ENCODE measurements at regions not wholly inside any gene's neighbourhood (a gene's known extent, or its start where the extent isn't known, plus 50 kb on each side); places are given as distances from the start of the nearest gene placed in this dataset.
"Not testable (repeated sequence)": the region's sequence is repeated elsewhere in the genome, so short reads cannot be mapped to it uniquely, and the experiment has no call there.

GRCh38 chr10:64316416-64316815 lies 795.2 kb downstream of the REEP3 start:
- DNase-seq (ENCODE audit: low read depth): no peak

DNA sequence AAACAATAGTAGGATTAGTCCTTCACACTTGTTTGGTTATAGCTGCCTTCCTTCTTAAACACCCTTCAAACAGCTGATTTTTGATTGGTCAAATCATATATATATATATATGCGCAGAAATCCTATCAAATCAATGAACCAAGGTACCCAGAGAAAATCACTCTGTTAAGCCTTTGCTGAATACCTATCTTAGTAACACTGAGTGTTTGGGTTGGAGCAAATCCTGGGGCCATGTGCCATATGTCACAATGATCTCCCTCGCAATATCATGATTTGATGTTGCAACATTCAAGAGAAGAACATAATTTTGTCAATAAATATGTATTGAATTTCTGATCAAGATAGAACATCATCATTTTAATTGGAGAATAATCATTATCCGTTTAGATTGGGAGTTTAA lies 795.6 kb downstream of the REEP3 start:
- no peak for DNase-seq (ENCODE audit: low read depth)

DNA sequence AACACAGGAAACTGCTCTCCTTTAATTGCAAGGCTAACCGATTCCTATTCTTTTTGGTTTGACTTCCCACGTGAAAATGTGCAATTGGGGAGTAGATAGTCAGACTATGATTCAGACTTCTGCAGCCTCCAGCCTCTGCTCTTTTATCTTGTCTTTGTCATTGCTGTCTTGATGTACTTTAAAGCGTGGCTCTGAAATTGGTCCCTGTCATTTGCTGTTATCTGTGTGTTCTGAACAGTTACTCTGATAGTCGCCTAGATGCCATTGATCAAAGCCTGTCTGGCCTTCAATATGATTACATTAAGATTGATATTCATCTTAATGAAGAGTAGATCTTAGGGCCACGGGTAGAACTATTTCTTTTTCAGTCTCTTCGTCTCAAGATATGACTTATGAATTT lies 799.2 kb downstream of the REEP3 start:
- no peak for DNase-seq (ENCODE audit: low read depth)

DNA sequence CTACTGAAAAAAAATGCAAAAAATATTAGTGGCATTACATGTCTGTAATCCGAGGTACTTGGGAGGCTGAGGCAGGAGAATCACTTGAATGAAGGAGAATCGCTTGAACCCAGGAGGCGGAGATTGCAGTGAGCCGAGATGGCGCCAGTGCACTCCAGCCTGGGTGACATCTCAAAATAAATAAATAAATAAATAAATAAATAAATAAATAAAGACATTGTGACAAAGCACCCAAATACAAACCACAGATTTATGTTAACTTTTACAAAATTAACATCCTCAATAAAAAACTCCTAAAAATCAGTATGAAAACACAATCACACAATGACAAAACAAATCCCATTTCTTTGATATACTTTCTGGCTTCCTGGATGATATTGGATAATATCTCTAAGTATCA lies 808.3 kb downstream of the REEP3 start:
- DNase-seq (ENCODE audit: low read depth): no peak

DNA sequence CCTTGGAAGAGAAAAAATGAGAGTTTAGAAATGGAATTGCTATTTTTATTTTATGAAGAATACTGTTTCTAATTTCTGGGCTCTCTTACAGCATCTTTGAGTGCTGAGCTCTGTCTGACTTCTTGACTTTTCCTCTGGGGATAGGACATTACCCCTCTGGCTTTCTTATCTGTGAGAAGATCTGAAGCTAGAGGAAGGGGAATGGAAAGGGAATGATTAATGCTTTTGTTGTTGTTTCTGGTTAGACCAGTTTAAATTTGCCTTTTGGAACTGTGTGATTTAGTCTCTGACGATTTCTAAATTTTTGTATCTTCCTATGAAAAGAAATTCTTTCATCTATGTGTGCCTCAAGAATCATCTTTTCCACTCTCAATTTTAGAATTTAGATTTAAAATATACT lies 811.4 kb downstream of the REEP3 start:
- no peak for DNase-seq (ENCODE audit: low read depth)

GRCh38 chr10:64334084-64334483 lies 812.9 kb downstream of the REEP3 start:
- DNase-seq (ENCODE audit: low read depth): no peak

GRCh38 chr10:64344211-64344610 lies 823.0 kb downstream of the REEP3 start:
- no peak for DNase-seq (ENCODE audit: low read depth)

GRCh38 chr10:64345856-64346255 lies 824.7 kb downstream of the REEP3 start:
- no peak for DNase-seq (ENCODE audit: low read depth)

DNA sequence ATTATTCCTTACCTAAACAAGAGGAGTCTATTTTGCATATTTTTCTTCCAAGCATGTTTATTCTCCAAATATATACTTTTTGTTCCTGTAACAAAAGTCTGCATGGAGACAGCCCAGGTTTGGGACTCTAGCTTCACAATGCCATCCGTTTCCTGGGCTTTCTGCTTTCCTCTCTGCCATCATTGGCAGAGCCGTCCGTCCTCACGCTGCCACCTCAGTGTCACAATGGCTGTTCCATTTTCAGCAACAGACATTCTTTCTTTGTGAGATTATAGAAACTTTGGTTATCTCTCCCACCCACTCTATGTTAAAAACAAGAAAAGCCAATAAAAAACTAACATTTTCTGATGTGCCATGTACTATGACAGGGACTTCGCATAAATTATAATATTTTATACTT lies 825.2 kb downstream of the REEP3 start:
- no peak for DNase-seq (ENCODE audit: low read depth)

- no peak for DNase-seq (ENCODE audit: low read depth)
Observed at GRCh38 chr10:64350665-64351064, 829.5 kb downstream of the REEP3 start.

GRCh38 chr10:64358907-64359306 lies 837.7 kb downstream of the REEP3 start:
- DNase-seq (ENCODE audit: low read depth): no peak

DNA sequence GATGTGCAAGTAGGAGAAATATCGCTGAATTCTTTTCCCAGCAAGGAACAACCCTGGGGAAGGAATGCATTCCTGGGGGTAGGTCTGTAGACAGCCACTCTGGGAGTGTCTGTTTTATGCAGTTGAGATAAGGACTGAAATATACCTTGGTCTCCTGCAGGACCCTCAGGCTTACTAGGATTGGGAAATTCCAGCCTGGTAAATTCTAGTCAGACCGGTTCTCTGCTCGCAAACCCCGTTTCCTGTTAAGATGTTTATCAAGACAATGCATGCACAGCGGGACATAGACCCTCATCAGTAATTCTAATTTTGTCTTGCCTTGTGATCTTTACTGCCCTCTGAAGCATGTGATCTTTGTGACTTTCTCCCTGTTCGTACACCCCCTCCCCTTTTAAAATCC lies 839.0 kb downstream of the REEP3 start:
- not testable (repeated sequence) for DNase-seq (ENCODE audit: low read depth)

DNA sequence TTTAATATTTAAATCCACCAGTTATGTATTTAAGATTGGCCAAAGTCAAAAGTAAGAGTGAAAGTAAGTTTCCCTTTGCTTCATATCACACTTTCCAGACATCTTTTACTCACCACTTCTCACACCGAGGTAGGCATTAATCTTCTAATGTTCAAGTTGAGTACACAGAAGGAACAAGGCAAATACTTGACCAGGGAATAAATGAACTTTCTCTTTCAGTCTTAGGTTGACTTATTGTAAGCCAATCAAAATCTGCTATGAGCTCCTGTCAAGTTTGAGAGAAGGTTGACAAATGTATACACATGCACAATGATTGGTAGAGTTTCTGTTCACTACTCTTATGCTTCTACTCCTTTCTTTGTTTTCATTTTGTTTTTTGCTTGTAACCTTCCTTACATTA lies 842.5 kb downstream of the REEP3 start:
- no peak for DNase-seq (ENCODE audit: low read depth)

GRCh38 chr10:64365663-64366062 lies 844.5 kb downstream of the REEP3 start:
- no peak for DNase-seq (ENCODE audit: low read depth)

GRCh38 chr10:64368298-64368697 lies 847.1 kb downstream of the REEP3 start:
- DNase-seq (ENCODE audit: low read depth): no peak

DNA sequence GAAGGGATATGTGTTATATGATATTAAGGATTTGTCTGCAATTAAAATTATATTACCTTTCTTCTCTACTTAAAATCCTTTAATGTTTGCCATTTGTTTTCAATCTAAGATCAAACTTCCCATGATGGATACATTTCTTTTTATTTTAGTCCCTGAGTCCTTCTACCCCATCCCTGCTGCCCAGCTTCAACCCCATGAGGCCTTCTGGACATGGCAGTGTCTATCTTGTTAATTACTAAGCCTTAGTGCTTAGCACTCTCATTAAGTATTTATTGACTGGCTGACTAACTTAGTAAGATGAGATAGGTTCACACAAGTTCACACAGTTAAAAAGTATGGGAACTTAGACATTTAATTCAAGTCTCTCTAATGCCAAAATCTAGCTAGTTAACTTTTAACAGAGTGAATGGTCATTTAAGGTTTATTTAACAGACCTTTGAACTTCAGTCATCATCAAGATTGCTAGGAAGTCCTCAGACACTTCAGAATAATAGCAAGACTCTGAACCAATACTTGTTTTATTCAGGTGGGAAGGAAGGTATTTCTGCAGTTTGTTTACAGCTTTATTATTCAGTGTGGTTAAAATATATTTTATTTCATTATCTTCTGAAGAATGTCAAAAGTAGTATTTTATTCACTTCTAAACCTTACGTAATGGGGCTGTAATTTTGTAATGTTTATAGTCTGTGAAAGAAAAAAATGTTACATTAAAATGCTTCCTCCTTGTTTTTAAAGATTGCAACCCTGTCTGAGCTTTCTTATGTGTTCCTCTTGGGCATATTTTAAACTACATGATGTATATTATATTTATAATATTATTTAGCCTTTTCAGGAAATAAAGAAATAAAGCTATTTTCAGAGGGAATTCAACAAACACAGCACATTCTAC lies 848.9 kb downstream of the REEP3 start:
- no peak for DNase-seq (ENCODE audit: low read depth)

DNA sequence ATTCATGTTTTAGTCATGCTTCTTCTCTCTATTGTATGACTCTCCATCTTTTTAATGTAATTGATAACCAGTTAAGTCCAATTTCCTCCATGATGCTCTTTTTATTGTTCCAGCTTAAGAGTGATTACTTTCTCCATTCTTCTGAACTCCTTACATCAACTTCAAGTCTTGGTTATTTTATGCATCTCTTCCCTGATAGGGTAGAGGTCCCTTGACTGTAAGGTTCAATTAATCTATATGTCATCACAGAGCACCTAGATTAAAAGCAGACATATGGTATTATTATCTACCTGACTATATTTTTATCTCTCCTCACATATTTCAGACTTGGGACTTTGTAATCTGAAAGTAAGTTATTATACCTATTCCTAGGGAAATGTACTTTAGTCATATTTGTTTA lies 853.1 kb downstream of the REEP3 start:
- no peak for DNase-seq (ENCODE audit: low read depth)

GRCh38 chr10:64376167-64376566 lies 855.0 kb downstream of the REEP3 start:
- no peak for DNase-seq (ENCODE audit: low read depth)

DNA sequence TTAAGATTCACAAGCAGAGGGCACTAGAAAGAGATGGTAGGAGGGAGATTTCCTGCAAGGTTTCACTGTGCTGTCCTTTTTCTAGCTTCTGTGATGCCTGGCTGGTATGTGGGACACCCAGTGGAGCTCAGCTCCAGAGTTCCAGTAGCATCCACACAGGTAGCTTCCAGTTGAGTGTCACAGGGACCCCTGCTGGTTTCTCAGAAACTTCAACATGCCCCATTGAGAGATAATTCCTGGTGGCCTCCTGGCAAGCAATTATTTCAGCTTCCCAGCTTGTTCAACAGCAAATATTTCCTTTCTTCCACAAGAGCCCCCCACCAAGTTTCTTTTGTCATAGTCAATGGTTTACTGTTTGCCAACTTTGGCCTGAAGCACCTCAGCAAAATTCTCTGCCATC lies 858.7 kb downstream of the REEP3 start:
- DNase-seq (ENCODE audit: low read depth): no peak

- no peak for DNase-seq (ENCODE audit: low read depth)
Observed at GRCh38 chr10:64385355-64385754, 864.2 kb downstream of the REEP3 start.

- no peak for DNase-seq (ENCODE audit: low read depth)
Observed at GRCh38 chr10:64394744-64395143, 873.5 kb downstream of the REEP3 start.

GRCh38 chr10:64396105-64396708 lies 875.0 kb downstream of the REEP3 start:
- DNase-seq (ENCODE audit: low read depth): peak; percentile 16

DNA sequence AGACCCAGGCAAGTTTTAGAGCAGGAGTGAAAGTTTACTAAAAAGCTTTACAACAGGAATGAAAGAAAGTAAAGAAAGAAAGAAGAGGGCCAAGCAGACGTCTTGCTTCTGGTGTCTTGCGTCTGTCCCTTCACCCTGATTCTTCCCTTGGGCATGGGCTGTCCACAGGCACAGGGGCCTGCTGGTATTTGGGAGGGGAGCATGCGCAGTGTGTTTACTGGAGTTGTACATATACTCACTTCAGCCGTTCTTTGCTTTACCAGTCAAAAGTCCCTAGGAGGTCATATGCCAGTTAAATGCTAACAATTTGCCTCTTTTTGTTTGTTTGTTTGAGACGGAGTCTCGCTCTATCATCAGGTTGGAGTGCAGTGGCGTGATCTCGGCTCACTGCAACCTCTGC lies 875.9 kb downstream of the REEP3 start:
- no peak for DNase-seq (ENCODE audit: low read depth)

All from forelimb muscle (tissue), 1 donor.